HUES64 (cell line): ENCODE measurements at regions not wholly inside any gene's neighbourhood (a gene's known extent, or its start where the extent isn't known, plus 50 kb on each side); places are given as distances from the start of the nearest gene placed in this dataset.
"Not testable (repeated sequence)": the region's sequence is repeated elsewhere in the genome, so short reads cannot be mapped to it uniquely, and the experiment has no call there.

Source experiments
- H3K27ac ChIP-seq: 2 replicates; pipeline ENCODE4 v1.7.0; 2013; ENCODE audit warnings: low read depth, low read length, inconsistent platforms
- H3K27me3 ChIP-seq: 2 replicates; pipeline ENCODE4 v1.6.1; 2013; ENCODE audit warnings: mild to moderate bottlenecking, low read length; ENCODE audit not compliant: insufficient read depth
- H3K36me3 ChIP-seq: 2 replicates; pipeline ENCODE4 v1.6.1; 2013; ENCODE audit warnings: mild to moderate bottlenecking, low read length; ENCODE audit not compliant: insufficient read depth
- H3K4me1 ChIP-seq: 2 replicates; pipeline ENCODE4 v1.6.1; 2013; ENCODE audit warnings: mild to moderate bottlenecking, low read length, moderate library complexity; ENCODE audit not compliant: insufficient read depth
- H3K4me3 ChIP-seq: 2 replicates; pipeline ENCODE4 v1.5.1; 2013; ENCODE audit warnings: mild to moderate bottlenecking, low read length, moderate library complexity
- H3K9ac ChIP-seq: 2 replicates; pipeline ENCODE4 v1.6.1; 2013; ENCODE audit warnings: mild to moderate bottlenecking, low read depth, low read length
- H3K9me3 ChIP-seq: 2 replicates; pipeline ENCODE4 v1.6.1; 2013; ENCODE audit warnings: low read depth, low read length; ENCODE audit not compliant: insufficient read depth
- WGBS: fragments of 150-250, 120-280 bp; methylation state at CpG from one replicate; pipeline ENCODE4 v1.1.7; 2013; ENCODE audit warnings: missing lambda C conversion rate; 5-methylcytosine and 5-hydroxymethylcytosine counted together

DNA sequence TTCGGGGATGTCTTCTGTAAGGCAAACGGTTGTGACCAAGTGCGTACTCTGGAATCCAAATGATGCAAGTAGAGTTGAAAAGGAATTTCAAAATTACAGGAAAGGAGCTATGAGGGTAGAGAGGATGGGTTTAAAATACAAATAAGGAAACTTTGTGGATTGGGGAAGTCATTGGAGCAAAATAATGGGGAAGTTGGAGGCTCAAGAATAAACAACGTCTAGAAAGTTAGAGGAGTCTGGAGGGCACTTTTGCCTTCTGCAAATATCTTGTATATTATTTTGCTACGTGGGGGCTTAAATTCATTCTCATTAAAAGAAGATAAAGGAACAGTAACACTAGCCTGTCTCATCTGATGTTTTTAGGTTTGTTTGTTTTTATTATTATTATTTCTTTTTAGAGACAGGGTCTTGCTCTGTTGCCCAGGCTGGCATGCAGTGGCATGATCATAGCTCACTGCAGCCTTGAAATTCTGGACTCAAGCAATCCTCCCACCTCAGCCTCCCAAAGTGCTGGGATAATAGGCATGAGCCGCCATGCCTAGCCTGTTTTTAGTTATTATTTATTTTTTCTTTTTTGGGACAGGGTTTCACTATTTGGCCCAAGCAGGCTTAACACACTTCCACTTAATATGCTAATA, 55.0 kb upstream of the TNFAIP3 start:
- no peaks in the 10 kb centered on the region for H3K27me3 ChIP-seq
- no peaks in the 10 kb centered on the region for H3K36me3 ChIP-seq
- H3K9me3 ChIP-seq, result no peaks in the 10 kb centered on the region
- WGBS, result 87% methylated on average over 4 of the region's 6 CpGs
- no peak overlapping the region for H3K4me3 ChIP-seq
- no peak overlapping the region for H3K27ac ChIP-seq
- H3K4me1 ChIP-seq, result peaks cover 6% of the 10 kb centered on the region; the same call in 1 of the 2 replicates
- no peak overlapping the region for H3K9ac ChIP-seq

DNA sequence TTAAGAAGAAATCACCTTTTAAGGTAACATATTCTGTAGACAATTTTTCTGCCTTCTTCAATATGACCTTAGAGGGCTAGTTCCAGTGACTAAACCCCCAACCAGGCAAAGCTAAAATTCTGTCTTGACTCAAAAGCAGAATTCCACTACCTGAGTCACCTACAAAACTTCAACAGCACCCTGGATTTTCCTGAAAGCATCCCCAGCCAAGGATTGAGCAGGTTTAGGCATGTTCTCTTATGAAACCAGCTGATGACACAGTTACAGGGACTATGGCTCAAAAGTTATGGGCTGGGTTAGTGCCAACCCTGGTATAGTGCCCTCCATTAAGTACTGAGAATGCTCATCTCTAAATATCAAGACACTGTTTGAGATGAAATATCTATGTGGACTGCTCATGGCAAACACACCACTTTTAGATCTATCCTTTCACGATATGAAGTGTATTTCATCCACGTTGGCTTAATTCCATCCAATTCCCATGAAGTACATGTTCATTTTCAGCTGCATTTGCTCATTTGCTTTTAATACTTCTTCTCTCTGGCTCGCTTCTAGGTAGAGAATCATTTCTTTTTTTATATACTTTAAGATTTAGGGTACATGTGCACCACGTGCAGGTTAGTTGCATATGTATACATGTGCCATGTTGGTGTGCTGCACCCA, 53.6 kb upstream of the TNFAIP3 start:
- H3K4me1 ChIP-seq, result peaks cover 6% of the 10 kb centered on the region; the same call in 1 of the 2 replicates
- WGBS, result 98% methylated on average over 3 of the region's 4 CpGs

DNA sequence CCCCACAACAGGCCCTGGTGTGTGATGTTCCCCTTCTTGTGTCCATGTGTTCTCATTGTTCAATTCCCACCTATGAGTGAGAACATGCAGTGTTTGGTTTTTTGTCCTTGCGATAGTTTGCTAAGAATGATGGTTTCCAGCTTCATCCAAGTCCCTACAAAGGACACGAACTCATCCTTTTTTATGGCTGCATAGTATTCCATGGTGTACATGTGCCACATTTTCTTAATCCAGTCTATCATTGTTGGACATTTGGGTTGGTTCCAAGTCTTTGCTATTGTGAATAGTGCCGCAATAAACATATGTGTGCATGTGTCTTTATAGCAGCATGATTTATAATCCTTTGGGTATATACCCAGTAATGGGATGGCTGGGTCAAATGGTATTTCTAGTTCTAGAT, 53.0 kb upstream of the TNFAIP3 start:
- not testable (repeated sequence) for H3K9me3 ChIP-seq, H3K27ac ChIP-seq, H3K36me3 ChIP-seq, H3K9ac ChIP-seq, H3K4me1 ChIP-seq, H3K27me3 ChIP-seq, H3K4me3 ChIP-seq
- no CpG with 5 or more reads among the region's 3 CpGs for WGBS

More for the DNA sequence above, 53.6 kb upstream of the TNFAIP3 start:
- no peak overlapping the region for H3K4me3 ChIP-seq
- H3K27me3 ChIP-seq, result no peaks in the 10 kb centered on the region
- H3K36me3 ChIP-seq, result no peaks in the 10 kb centered on the region
- no peaks in the 10 kb centered on the region for H3K9me3 ChIP-seq
- no peak overlapping the region for H3K9ac ChIP-seq
- H3K27ac ChIP-seq, result no peak overlapping the region

DNA sequence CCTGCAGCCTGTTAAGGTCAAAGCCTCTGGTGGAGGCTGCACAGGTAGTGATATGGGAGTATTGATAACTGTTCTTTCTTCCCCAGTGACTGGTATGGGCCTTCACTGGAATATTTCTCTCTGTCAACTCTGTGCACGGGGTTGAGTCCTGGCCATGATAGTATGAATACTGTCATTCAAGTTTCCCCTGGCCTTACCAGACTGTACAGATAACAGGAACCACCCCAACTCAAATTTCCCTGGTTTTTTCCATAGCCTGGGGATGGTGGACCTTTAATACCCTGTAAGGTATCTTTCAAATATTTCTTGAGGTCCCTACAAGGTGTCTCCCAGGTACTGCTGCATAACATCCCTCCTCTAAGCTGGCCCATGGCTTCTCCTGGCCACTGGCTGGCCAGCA, 51.4 kb upstream of the TNFAIP3 start:
- H3K4me1 ChIP-seq, result peaks cover 3% of the 10 kb centered on the region; the same call in 1 of the 2 replicates
- H3K9ac ChIP-seq, result no peak overlapping the region
- no peaks in the 10 kb centered on the region for H3K9me3 ChIP-seq

DNA sequence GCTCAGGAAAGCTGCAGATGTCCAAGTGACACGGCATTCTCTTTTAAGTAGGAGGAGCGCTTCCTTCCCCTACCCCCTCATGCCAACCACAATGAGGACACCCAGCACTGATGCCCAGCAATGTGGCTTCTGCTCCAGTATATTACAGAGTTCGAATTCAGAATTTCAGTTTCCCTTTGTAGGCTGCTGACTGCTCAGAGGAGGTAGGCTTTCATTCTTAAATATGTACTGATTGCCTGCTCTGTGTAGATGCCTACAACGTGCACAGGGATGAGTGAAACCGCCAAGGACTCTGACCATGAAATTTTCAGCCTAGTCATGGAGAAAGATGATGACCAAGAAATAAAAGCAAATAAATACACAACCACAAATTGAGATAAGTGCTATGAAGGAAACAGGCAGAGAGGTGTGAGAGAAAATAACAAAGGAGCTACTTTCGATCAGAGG, 50.9 kb upstream of the TNFAIP3 start:
- Histone ChIP-seq H3K9me3 (no peaks in the 10 kb centered on the region), H3K36me3 (no peaks in the 10 kb centered on the region), H3K9ac (no peak overlapping the region), H3K4me3 (no peak overlapping the region), H3K4me1 (peaks cover 3% of the 10 kb centered on the region; the same call in 1 of the 2 replicates), H3K27ac (no peak overlapping the region), H3K27me3 (no peaks in the 10 kb centered on the region)
- 73% methylated on average over 5 of the region's 6 CpGs for WGBS

More for the DNA sequence above, 51.4 kb upstream of the TNFAIP3 start:
- 88% methylated on average over 1 of the region's 1 CpG for WGBS
- Histone ChIP-seq H3K36me3 (no peaks in the 10 kb centered on the region), H3K27ac (no peak overlapping the region), H3K4me3 (no peak overlapping the region), H3K27me3 (no peaks in the 10 kb centered on the region)

DNA sequence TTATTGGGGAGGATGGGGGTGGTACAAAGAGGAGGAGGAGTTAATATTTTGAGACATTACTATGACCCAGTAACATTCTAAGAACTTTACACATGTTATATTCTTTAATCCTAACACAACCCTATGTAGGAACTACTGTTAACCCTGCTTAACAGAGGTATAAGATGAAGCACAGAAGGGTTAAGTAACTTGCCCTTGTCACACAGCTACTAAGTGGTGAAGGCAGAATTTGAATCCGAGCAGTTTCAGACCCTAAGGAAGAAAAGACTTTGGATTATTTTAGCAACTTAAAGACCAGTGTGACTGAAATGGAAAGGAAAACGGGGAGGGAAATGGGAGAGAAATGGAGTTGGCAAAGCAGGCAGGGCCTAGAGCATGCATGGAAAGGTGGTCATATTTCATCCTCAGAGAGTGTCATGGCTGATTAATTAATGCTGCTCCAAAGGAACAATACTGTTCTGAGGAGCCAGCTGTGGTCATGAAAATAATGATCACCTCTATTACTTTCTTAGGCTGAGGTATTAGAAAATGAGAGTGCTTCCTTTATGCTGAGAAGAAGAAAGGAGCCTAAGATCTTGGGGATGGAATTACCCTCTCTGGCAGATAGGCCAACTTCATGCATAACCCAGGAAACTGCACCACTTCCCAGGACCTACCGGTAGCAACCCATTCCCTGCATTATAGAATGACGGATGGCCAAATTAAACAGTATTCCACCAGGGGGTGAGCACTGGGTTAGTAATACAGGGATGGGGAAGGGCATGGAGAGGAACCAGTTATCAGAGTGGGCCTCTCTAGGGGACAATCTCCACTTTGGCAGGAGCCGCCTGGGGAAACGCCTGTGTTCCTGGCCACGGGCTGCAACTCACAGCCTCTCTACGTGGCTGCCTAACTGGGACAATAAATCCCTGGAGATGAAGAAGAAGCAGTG, 50.1 kb upstream of the TNFAIP3 start:
- no peaks in the 10 kb centered on the region for H3K27me3 ChIP-seq
- no peak overlapping the region for H3K4me3 ChIP-seq
- 92% methylated on average over 8 of the region's 8 CpGs for WGBS
- no peak overlapping the region for H3K9ac ChIP-seq
- H3K36me3 ChIP-seq, result no peaks in the 10 kb centered on the region
- no peaks in the 10 kb centered on the region for H3K9me3 ChIP-seq
- H3K4me1 ChIP-seq, result no peaks in the 10 kb centered on the region
- no peak overlapping the region for H3K27ac ChIP-seq
